GM12878 (cell line): ENCODE measurements at regions not wholly inside any gene's neighbourhood (a gene's known extent, or its start where the extent isn't known, plus 50 kb on each side); places are given as distances from the start of the nearest gene placed in this dataset.

ENCODE experiments used
- ATAC-seq: fragments of 200-7000 bp; cut with Tn5 transposase; 3 replicates; pipeline ENCODE4 v1.9.1; 2020; ENCODE audit warnings: mild to moderate bottlenecking, moderate library complexity
- BruUV-seq: library from RNA; stranded (reverse); fragments of 400-500 nt; replicated peaks from 2 replicates; lab custom pipeline; 2021; lab: Mats Ljungman, UMichigan
- CTCF ChIA-PET: fragments of 300-600 bp; sonication (Branson Sonifier 250); formaldehyde crosslinking; extraction: SDS; loops from one replicate; lab custom pipeline; 2021; ENCODE audit warnings: inconsistent platforms; lab: Yijun Ruan, JAX
- POLR2A ChIA-PET: fragments of 350-600 bp; formaldehyde crosslinking; extraction: SDS; loops from one replicate; lab custom pipeline; 2021; ENCODE audit warnings: inconsistent platforms; lab: Charles Lee
- RAD21 ChIA-PET: fragments of 300-600 bp; sonication (Branson Sonifier 250); formaldehyde crosslinking; loops from one replicate; lab custom pipeline; 2023; ENCODE audit warnings: antibody characterized with exemption; ENCODE audit not compliant: unreplicated experiment; lab: Charles Lee
- SMC1A ChIA-PET: fragments of 300-600 bp; sonication (Branson Sonifier 250); formaldehyde crosslinking; loops from one replicate; lab custom pipeline; 2023; ENCODE audit not compliant: unreplicated experiment, uncharacterized antibody; lab: Charles Lee
- DNase-seq: peaks from one replicate; pipeline ENCODE4 v3.0.0-alpha.2; 2011; ENCODE audit warnings: low read depth, low spot score
- FAIRE-seq: peaks from 3 replicates; lab custom pipeline; 2011; peaks lifted over from hg19 to GRCh38; lab: Jason Lieb, UNC
- H2AFZ ChIP-seq: 2 replicates; pipeline ENCODE4 v1.6.0; 2011; ENCODE audit warnings: low read depth, low read length, control low read depth; ENCODE audit not compliant: control insufficient read depth
- H3K27ac ChIP-seq: 2 replicates; pipeline ENCODE4 v1.5.1; 2011; ENCODE audit warnings: control low read depth; ENCODE audit not compliant: control insufficient read depth, insufficient read depth
- H3K27me3 ChIP-seq, 2 experiments: replicated peaks in 1 of 2; 2 replicates each; pipeline versions ENCODE4 v1.6.0 to v1.6.1; 2011; ENCODE audit warnings: low read length in 1 of 2; ENCODE audit not compliant: control insufficient read depth in 2 of 2, insufficient read depth in 2 of 2
- H3K36me3 ChIP-seq, 2 experiments: 2 replicates each; pipeline ENCODE4 v1.5.1; 2011; ENCODE audit warnings: low read length in 1 of 2; ENCODE audit not compliant: control insufficient read depth in 2 of 2, insufficient read depth in 2 of 2
- H3K4me1 ChIP-seq: 2 replicates; pipeline ENCODE4 v1.6.1; 2011; ENCODE audit warnings: mild to moderate bottlenecking, low read length, moderate library complexity, mixed read lengths; ENCODE audit not compliant: control insufficient read depth, insufficient read depth
- H3K4me2 ChIP-seq: 2 replicates; pipeline ENCODE4 v1.6.0; 2011; ENCODE audit warnings: control low read depth; ENCODE audit not compliant: control insufficient read depth, insufficient read depth
- H3K4me3 ChIP-seq: fragments of 200-600 bp; sonication (generic); 2 replicates; pipeline ENCODE4 v1.5.1; 2016
- H3K79me2 ChIP-seq: 2 replicates; pipeline ENCODE4 v1.6.0; 2011; ENCODE audit warnings: low read length; ENCODE audit not compliant: control insufficient read depth, insufficient read depth
- H3K9ac ChIP-seq: 2 replicates; pipeline ENCODE4 v1.8.0; 2011; ENCODE audit warnings: low read length, control low read depth, mixed read lengths; ENCODE audit not compliant: control insufficient read depth, insufficient read depth
- H3K9me3 ChIP-seq: replicated peaks from 3 replicates; pipeline ENCODE4 v1.5.1; 2011; ENCODE audit warnings: mild to moderate bottlenecking, low read length; ENCODE audit not compliant: control insufficient read depth, insufficient read depth
- H4K20me1 ChIP-seq: 2 replicates; pipeline ENCODE4 v1.6.0; 2011; ENCODE audit not compliant: control insufficient read depth, insufficient read depth
- ATF7 ChIP-seq: fragments of 450-650 bp; IDR thresholded peaks from 2 replicates; pipeline ENCODE4 v1.6.1; 2016; ENCODE audit warnings: low read depth, mild to moderate bottlenecking
- NKRF ChIP-seq: fragments of 450-650 bp; conservative IDR thresholded peaks from 2 replicates; pipeline ENCODE4 v1.6.1; 2017; ENCODE audit warnings: mild to moderate bottlenecking, moderate library complexity
- RELB ChIP-seq: fragments of 450-650 bp; IDR thresholded peaks from 2 replicates; pipeline ENCODE4 v1.6.1; 2017; ENCODE audit warnings: low read depth, mild to moderate bottlenecking, moderate library complexity
- SREBF1 ChIP-seq: IDR thresholded peaks from 2 replicates; pipeline ENCODE4 v1.6.1; 2012; ENCODE audit warnings: mild to moderate bottlenecking, low read length
- WGBS: methylation state at CpG from one replicate; pipeline ENCODE4 v1.1.6; 2016; ENCODE audit warnings: low lambda C conversion rate; ENCODE audit not compliant: insufficient replicate concordance, insufficient coverage; ENCODE audit errors: missing lambda C conversion rate; 5-methylcytosine and 5-hydroxymethylcytosine counted together
- in situ Hi-C: fragments of 300-500 bp; cut with MboI; formaldehyde crosslinking; loops from 9 replicates; pipeline ENCODE4 v1.14.3; 2018; ENCODE audit warnings: mixed read lengths
- intact Hi-C: fragments of 100-400 bp; cut with micrococcal nuclease; formaldehyde crosslinking; loops from one replicate; pipeline ENCODE4 v1.14.2; 2022; ENCODE audit not compliant: unreplicated experiment

- TF ChIP-seq RELB (no peak), SREBF1 (no peak), NKRF (no peak)
Observed at GRCh38 chr21:25384782-25385181, 222.5 kb downstream of the MRPL39 start (continued).

GRCh38 chr21:25383545-25383944 lies 223.7 kb downstream of the MRPL39 start:
- POLR2A ChIA-PET = interaction anchor here (0.7 to 0.9 kb wide), 3 partner anchors 12 to 106 kb away, joined by 3 to 4 read pairs (median 3); no protein-coding TSS in a partner anchor
- no peak overlapping the region for H3K4me3 ChIP-seq
- no peak for ATAC-seq
- H3K79me2 ChIP-seq = peaks cover 4% of the 10 kb centered on the region
- SMC1A ChIA-PET = interaction anchor here (0.9 to 5.4 kb wide), 7 partner anchors 8 to 488 kb away, joined by 3 to 69 read pairs (median 5); no protein-coding TSS in a partner anchor
- H2AFZ ChIP-seq = no peak overlapping the region
- no peak overlapping the region for H3K9ac ChIP-seq
- CTCF ChIA-PET = interaction anchor here (1.0 to 5.2 kb wide), 5 partner anchors 10 to 486 kb away, joined by 3 to 70 read pairs (median 8); no protein-coding TSS in a partner anchor
- RAD21 ChIA-PET = interaction anchor here (1.1 to 3.1 kb wide), 2 partner anchors 32 to 485 kb away, joined by 3 to 17 read pairs; no protein-coding TSS in a partner anchor
- BruUV-seq = no TSS peak
- in situ Hi-C loops = loop anchor here (10.0 kb wide), 1 partner anchor 339 kb away; no protein-coding TSS in a partner anchor
- H3K4me2 ChIP-seq = no peak overlapping the region
- FAIRE-seq = no peak
- intact Hi-C loops = loop anchor here (10.0 kb wide), 2 partner anchors 209 to 429 kb away; no protein-coding TSS in a partner anchor
- H3K9me3 ChIP-seq = no peaks in the 10 kb centered on the region; the same call in 2 of the 3 replicates
- H3K4me1 ChIP-seq = peaks cover 11% of the 10 kb centered on the region; the same call in 1 of the 2 replicates
- H3K27me3 ChIP-seq = no peaks in the 10 kb centered on the region
- H4K20me1 ChIP-seq = no peaks in the 10 kb centered on the region
- 87% methylated on average over 5 of the region's 5 CpGs for WGBS
- no peak overlapping the region for H3K27ac ChIP-seq
- TF ChIP-seq ATF7 = no peak
- no peaks in the 10 kb centered on the region for H3K36me3 ChIP-seq
- no peak for DNase-seq
